Non-pigmented ciliary epithelial cell (primary cell): ENCODE measurements at regions not wholly inside any gene's neighbourhood (a gene's known extent, or its start where the extent isn't known, plus 50 kb on each side); places are given as distances from the start of the nearest gene placed in this dataset.
A peak's percentile ranks its signal among the peaks of the same experiment; 100 is the strongest.

Experiments
- DNase-seq: peaks from one replicate; pipeline ENCODE4 v3.0.0-alpha.2; 2010; ENCODE audit warnings: low read depth

- DNase-seq: no peak
These were observed 115.8 kb upstream of the SERTAD2 start for GRCh38 chr2:64769392-64770044.

- DNase-seq: peak; percentile 17
These were observed 116.5 kb upstream of the SERTAD2 start for GRCh38 chr2:64770137-64770780.

GRCh38 chr2:64770781-64771334, 117.1 kb upstream of the SERTAD2 start:
- DNase-seq: peak; percentile 43

GRCh38 chr2:64771737-64772136, 118.0 kb upstream of the SERTAD2 start:
- DNase-seq: no peak

GRCh38 chr2:64773461-64774118, 119.9 kb upstream of the SERTAD2 start:
- DNase-seq: no peak

GRCh38 chr2:64777841-64778240, 124.1 kb upstream of the SERTAD2 start:
- DNase-seq: no peak

- no peak for DNase-seq
These were observed 125.5 kb upstream of the SERTAD2 start for GRCh38 chr2:64779117-64779690.

GRCh38 chr2:64780041-64780440, 126.3 kb upstream of the SERTAD2 start:
- no peak for DNase-seq

- DNase-seq: no peak
These were observed 128.1 kb upstream of the SERTAD2 start for GRCh38 chr2:64781711-64782390.

GRCh38 chr2:64784168-64785061, 130.7 kb upstream of the SERTAD2 start:
- DNase-seq: no peak

- DNase-seq: no peak
These were observed 131.5 kb upstream of the SERTAD2 start for GRCh38 chr2:64785245-64785644.

- no peak for DNase-seq
These were observed 132.8 kb upstream of the SERTAD2 start for GRCh38 chr2:64786343-64787018.

- DNase-seq: no peak
These were observed 133.3 kb upstream of the SERTAD2 start for GRCh38 chr2:64787019-64787365.

- no peak for DNase-seq
These were observed 134.0 kb upstream of the SERTAD2 start for GRCh38 chr2:64787698-64788097.

GRCh38 chr2:64789466-64790320, 136.0 kb upstream of the SERTAD2 start:
- DNase-seq: no peak

GRCh38 chr2:64792300-64792699, 138.6 kb upstream of the SERTAD2 start:
- no peak for DNase-seq

GRCh38 chr2:64792995-64793639, 139.4 kb upstream of the SERTAD2 start:
- DNase-seq: peak; percentile 23

- DNase-seq: peak; percentile 6
These were observed 140.0 kb upstream of the SERTAD2 start for GRCh38 chr2:64793701-64794100.

GRCh38 chr2:64794426-64794995, 140.8 kb upstream of the SERTAD2 start:
- DNase-seq: no peak
